Hepatocyte (in vitro differentiated cells): ENCODE measurements at regions not wholly inside any gene's neighbourhood (a gene's known extent, or its start where the extent isn't known, plus 50 kb on each side); places are given as distances from the start of the nearest gene placed in this dataset.

Experiments
- EZH2 ChIP-seq: fragments of 200-600 bp; sonication (generic); IDR thresholded peaks from 2 replicates; pipeline ENCODE4 v1.6.1; 2016; ENCODE audit warnings: antibody characterized with exemption, mild to moderate bottlenecking, borderline replicate concordance
- TF ChIP-seq, protein P1 (sequence below): fragments of 200-600 bp; sonication (generic); IDR thresholded peaks from 2 replicates; pipeline ENCODE4 v1.5.1; 2016; ENCODE audit warnings: antibody characterized with exemption, mild to moderate bottlenecking; ENCODE audit not compliant: poor library complexity

DNA sequence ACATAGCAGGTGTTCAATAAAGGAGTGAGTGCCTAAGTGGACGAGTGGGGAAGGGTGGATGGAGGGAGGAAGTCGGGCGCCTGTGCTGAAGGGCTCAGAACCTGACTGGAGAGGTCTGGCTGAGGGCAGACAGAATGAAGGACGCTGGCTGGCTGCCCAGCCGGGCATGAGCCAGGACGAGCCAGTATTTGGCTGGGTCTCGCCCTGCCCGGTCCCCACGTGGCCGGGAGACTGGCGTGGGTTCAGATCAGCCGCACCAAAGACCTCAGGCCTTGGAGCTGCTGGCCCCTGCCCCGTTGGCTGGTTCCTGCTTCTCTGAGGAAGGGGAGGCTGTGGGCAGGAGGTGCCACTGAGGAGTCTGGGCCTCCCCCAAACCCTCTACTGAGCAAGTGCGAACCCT is 79.8 kb downstream of the ENGASE start:
- TF ChIP-seq, protein P1, sequence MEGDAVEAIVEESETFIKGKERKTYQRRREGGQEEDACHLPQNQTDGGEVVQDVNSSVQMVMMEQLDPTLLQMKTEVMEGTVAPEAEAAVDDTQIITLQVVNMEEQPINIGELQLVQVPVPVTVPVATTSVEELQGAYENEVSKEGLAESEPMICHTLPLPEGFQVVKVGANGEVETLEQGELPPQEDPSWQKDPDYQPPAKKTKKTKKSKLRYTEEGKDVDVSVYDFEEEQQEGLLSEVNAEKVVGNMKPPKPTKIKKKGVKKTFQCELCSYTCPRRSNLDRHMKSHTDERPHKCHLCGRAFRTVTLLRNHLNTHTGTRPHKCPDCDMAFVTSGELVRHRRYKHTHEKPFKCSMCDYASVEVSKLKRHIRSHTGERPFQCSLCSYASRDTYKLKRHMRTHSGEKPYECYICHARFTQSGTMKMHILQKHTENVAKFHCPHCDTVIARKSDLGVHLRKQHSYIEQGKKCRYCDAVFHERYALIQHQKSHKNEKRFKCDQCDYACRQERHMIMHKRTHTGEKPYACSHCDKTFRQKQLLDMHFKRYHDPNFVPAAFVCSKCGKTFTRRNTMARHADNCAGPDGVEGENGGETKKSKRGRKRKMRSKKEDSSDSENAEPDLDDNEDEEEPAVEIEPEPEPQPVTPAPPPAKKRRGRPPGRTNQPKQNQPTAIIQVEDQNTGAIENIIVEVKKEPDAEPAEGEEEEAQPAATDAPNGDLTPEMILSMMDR: no peak
- TF ChIP-seq EZH2: no peak
